CD4-positive, alpha-beta T cell treated with Interleukin-21 for 1 hour (primary cell): ENCODE measurements at regions not wholly inside any gene's neighbourhood (a gene's known extent, or its start where the extent isn't known, plus 50 kb on each side); places are given as distances from the start of the nearest gene placed in this dataset.
"Not testable (repeated sequence)": the region's sequence is repeated elsewhere in the genome, so short reads cannot be mapped to it uniquely, and the experiment has no call there.

Experiments used
- DNase-seq: peaks from one replicate; pipeline ENCODE4 v3.0.0-alpha.2; 2020

DNA sequence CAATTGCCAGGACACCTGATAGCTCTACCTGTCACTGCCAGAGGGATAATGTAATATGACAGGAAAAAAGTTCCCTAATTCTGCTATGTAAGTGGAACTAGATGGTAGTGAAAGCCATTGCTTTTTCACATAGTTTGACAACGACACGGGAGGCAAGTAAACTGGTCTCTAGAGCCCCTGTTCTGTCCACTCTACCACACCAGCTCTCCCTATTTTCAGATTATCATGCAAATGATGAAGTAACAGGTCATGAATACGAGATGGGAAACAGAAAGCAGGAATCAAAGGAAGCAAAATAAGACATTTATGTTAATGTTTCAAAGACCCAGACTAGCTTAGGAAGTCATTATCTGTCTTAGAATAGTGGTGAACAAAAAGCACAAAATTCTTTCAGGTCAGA is 56.2 kb downstream of the TAF11L14 start:
- DNase-seq = no peak

DNA sequence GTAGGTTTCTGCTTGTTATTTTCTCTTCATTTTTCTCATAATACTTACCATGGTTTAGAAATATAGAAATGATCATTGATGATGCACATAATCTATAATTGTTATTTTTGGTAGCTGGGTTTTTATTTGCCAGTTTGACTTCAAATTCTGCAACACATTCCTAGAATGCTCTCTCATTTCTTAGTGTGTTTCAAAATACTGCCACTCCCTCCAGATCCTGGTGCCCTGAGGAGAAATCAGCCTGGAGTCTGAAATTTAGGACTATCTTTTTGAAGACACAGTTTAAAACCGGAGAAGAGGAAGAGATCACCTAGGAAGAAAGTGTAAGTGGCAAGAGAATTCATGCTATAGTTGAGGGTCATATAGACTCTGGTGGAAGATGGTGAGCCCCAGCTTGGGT is 57.5 kb downstream of the TAF11L14 start:
- DNase-seq = no peak

DNA sequence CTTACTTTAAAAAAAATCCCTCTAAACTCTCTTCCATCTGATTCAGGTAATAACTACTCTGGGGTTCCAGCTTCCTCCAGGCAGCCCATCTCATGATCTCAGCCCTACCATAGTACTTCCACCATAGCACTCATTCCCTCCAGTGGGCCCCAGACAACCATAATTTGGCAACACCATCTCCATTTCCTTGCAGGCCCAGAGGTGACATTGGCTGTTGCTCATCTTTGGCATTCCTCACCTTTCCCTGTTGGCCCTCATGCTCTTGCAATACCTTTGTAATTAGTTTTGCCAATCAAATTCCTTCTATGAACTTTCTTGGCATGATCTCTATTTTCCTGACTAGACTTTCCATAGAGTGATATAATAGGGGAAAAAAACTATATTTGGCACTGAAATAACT is 60.1 kb downstream of the TAF11L14 start:
- no peak for DNase-seq

DNA sequence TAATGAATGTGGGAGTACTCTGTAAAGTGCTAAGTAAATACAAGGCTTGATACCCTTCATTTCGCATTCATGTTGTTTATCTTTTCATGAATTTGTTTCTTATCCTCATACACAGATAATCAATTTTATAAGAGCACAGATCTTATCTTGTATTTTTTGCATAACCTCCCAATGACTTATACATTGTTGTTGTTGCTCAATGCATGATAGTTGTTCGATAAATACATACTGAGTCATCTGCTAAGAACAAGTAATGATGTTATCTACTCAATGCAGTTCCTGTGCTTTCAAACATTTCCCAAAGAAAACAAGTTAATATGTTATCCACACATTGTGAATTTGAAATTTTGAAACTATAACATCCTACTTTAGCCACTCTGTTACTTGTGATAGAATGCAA is 60.7 kb downstream of the TAF11L14 start:
- no peak for DNase-seq

DNA sequence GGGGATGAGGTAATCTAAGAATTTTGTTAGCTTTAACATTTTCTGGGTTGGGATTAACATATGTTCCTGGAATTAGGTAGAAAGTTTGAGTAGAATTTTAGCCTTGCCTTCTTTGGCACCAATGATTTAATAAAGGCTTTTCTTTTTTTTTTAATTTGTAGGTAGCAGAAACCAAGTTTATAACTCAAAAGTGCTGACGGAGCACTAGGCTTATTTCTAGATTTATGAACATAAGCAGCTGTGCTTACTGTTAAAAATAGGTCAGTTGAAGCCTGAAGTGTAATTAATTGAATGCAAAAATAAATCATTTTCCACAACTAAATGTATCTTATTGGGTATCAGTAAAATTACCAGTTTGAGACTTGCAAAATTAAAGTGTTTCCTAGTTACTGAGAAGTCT is 62.4 kb downstream of the TAF11L14 start:
- DNase-seq = no peak

DNA sequence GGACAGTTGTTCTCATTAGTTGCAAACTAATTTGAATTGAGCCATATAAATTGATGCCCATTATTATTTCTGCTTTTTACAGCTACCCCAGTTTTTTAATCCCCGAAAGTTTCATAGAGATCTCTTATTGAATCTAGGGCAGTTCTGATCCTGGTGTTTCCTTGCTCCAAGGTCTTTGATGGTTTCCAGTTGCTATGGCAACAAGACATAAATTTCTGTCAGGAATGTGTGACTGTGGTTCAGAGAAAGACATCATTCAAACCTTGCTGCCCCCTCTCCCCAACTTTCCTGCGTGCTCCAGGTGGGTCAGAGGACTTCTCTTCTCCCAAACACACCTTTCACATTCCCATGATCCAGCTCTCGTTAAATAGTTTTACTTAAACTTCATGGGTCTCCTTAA is 63.4 kb downstream of the TAF11L14 start:
- no peak for DNase-seq

DNA sequence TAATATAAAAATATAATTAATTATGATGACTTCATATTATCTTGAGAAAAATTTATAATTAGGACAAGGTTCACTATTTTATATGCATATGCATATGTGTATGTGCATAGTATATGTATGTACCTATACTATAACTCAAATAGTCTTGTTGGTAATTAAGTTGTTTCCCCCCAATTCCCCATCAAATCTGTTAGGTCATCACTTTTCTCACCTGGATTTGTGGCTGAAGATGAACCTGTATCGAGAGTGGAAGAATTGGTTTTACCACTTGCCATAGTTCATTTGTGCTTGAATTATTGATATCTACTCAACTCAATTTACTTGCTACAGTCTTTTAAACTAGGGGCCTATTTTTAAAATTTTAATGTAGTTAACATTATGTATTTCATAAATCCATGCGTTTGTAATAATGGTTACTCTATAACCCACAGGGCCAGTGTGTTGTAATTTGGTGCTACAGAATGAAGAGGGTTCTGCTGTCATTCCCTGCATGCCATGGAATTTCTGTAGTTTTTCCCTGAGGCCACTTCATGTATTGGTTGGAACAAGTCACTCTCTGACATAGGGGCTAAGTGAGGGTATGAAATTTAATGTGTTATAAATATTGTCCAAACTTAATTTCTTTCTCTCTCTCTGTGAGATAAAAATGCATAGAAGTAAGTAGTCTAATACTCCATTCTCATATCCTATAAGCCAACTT is 74.9 kb downstream of the TAF11L14 start:
- no peak for DNase-seq

DNA sequence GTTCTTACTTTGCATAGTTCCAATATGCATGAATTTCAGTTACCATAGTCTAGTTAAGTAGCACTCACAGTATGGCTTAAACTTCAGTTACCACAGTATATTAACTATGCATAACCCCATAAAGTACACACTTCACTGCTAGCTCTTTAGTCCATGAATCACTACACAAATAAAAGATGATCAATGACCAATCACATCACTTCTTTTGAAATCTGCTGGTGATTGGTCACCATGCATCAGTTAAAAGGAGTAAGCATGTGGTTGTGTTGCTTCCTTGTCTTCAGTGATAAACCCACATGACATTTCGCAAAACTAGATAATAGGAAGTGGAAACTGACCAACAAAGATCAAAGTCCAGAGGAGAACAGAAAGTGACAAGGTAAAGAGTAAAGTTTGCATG is 79.0 kb downstream of the TAF11L14 start:
- no peak for DNase-seq

DNA sequence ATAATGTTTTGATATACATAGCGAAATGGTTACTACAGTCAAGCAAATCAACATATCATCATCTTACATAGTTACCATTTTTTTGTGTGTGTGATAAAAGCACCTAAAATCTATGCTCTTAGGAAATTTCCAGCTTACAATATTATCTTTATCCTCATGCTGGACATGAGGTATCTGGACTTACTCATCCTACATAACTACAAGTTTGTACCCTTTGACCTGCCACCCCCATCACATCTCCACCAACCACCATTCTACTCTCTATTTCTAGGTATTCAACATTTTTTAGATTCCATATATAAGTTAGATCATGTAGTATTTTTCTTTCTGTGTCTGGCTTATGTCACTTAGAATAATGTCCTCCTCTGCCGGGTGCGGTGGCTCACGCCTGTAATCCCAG is 79.9 kb downstream of the TAF11L14 start:
- no peak for DNase-seq

DNA sequence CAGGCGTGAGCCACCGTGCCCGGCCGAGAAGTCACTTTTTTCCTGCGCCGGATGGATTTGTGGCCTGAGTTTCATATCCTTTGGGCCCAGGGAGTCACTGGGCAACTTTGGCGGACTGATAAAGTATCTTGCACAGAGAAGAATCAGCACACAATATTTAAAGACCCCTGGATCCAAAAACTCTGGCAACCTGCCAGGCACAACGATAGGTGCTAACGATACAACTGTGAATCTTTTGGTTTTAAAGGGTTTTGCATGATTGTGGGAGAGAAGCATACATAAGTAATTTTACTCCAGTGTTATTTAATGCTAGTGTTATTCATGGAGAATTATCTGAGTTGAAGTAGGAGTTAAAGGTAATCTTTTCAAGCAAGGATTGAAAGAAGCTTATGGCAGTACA is 85.3 kb downstream of the TAF11L14 start:
- no peak for DNase-seq

DNA sequence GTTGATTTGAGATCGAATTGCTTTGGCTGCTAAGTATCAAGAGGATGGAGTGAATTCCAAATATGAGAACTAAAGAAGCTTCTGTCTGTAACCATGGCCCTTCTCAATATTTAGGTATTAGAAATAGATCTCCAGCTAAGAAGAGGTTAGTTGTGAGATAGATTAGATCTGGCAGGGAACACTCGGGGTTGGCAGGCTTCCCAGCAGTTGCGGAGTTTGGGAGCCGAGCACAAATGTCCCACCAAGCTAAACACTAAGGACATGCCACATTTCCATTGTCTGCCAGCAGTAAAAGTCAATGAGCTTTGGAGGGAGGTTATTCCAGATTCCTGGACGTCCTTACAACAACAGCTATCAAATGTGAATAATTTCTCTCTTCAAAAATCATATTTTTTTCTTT is 85.8 kb downstream of the TAF11L14 start:
- DNase-seq = no peak

DNA sequence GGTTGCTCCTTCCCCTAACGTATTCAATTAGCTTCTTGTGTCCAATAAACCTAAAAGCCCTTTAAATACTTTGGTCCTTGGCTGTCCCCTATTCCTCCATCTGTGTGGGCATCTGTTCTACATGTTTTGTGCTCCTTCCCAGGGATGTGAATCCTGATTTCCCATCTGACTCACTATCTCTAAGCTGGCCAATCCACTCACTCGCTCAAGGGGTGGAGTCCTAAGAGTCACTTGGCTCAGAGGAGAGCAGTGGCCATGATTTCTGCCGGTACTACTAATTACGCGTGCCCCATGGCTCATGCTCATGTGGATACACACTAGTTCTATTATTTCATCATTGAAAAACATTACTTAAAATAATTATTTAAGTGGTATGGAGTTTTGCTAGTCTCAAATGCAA is 89.6 kb downstream of the TAF11L14 start:
- DNase-seq = no peak

DNA sequence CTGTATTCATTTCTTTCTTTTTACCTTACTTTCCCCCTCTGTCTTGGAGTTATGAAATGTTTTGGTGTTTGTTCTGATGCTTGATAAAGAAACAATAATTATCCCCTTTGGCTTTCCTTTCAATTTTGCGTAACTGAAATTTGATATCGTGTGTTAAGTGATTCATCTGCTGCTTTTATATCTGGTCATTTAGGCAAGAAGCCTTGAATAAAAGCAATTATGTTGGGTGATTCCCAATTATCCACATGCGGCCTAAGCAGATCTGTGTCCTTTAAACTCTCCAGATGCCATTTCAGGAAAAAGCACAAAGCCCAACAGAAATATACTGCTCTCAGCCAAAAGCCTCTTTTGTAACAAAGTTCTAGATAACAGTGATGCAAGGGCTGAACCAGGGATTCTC is 92.8 kb downstream of the TAF11L14 start:
- DNase-seq = no peak

DNA sequence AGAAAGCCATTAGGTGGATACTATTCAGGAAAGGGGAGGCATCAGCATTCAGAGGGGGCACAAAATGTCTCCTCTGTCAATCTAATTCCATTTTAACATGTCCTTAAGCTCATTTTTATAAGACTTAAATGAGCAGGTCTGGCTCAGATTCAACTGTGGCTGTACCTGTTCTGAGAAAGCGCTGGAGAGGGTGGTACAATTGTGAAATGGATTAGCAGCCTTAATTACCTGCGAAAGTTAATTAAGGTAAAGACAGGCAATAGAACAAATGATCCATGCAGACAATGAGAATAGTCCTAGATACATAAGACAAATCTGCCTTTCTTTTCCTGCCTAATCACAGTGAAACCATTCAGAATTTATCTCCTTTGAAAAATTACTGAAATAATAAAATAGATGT is 96.2 kb downstream of the TAF11L14 start:
- DNase-seq = no peak

DNA sequence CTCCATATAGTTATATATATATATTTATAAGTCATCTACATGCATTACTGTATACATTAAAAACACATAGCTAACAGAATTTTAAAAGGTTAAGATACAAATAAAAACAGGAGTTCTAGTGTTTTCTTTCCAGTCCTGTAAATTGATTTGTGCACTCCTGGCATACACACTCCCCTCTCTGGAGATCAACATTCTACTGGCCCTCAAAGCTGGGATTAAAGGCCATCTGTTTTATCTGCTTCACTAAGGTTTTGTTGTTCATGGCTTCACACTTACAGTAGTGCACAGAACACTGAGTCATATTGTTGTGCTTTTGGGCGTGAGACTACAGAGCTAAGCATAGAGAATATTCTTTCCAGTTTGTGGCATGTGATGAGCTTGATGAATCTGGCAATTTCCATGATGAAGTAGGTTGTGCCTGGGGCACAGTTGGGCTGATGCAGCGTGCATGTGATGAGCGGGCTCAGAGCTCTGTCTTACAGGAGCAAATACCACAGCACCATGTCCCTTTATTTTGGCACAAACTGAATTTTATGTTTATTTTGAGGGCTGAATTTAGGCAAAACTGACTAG is 98.2 kb downstream of the TAF11L14 start:
- no peak for DNase-seq

DNA sequence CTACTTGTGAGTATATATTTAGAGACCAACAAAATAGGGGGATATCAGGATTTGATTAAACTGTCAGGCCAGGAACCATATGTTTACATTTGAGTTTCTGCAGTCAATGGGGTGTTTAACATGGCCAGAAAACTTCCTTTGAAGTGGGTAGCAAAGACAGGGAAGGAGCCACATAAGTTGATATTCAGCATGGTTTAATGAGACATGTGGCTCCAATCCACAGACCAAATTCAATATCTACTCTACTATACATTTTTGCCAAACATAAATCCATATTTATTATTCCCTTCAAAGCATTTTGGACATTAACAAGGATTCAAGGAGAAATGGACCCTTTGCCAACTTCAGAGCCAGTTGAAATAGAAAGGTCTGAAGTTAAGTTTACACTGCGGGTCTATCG is 99.8 kb downstream of the TAF11L14 start:
- DNase-seq = no peak

DNA sequence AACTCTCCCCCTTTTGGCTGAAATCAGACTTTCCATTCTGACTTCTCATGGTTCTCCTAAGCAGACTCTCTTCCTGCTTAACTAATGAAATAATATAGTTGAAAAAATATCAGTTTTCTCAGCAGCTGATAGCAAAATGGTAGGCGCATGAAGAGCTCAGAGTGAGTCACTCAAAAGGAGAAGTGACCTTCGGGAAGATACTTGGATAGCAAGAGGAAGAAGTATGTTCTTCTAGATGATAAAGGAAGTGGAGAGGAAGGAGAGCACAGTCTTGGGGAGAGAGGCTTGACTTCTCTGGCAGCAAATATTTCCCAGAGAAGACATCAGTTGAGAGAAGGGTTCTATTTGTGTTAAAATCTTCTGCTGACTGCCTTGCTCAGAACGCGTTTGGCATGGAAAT is 101.5 kb downstream of the TAF11L14 start:
- no peak for DNase-seq

DNA sequence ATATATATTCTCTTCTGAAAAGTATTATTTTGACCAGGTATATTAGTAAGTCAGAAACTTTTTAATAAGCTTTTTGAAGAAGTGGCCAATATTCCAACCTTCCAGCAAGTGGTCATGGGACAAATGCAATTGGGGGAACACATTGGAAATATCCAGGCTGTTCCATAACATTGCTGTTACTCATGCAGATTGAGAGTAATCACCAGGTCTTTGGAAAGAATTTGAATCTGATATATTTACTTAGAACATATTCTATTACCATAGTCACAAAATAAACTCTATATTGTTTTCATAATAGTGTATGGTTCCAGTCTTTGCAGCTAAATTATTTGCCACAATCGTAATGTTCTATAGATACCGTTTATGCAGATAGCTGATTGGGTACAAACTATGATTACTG is 102.8 kb downstream of the TAF11L14 start:
- DNase-seq = no peak

DNA sequence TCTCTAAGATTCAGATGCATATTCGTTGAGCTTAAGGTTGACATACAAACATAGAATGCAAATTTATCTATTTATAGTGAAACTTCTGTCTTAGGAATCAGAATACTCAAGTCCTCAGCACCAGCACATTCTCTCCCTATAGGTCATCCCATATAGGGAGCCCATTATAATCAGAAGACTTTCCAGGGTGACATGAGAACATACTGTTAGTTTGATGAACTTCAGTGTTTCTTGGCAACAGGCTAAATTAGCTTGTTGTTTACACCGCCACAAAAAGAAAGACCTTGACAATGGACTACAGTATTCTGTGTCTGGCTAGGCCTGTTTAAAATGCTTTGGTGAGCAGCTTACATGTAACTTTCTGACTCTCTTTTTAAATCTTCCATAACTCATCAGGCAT is 104.2 kb downstream of the TAF11L14 start:
- no peak for DNase-seq

DNA sequence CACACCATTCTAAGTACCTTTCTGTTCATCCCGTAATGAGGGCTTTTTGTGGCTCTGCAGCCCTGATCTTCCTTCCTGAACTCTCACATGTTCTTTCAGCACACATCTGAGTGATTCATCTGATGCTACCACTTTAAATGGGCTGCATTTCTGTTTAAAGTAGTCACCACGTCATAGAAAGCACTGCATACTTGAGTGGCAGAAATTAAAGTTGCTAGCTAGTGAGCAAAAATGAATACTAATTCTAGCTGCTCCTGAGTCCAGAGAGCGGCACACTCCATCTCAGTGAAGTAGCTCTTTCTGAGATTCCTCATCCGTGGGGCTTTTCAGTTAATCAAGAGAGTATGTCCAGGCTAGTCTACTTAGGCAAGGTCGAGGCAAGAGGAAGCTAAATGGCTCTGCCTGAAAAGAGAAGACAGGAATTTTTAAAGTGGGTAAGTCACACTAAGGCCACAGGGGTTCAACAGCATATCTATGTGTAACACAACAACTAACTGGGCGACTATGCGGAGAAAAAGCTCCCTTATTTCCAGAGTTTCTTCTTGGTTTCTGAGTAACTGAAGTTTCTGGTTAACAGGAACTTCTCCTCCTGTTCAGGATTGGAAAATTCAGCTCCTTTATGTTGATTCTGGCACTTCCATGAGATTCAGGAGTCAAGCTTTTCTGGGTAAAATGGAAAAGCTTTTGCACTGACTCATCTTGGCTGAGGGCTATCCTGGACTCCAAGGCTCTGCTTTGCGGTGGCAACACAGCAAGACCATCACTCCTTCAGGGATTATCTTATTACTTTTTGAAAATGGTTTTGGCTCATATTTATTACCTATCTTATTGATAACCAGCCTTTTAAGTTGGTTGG is 109.5 kb downstream of the TAF11L14 start:
- DNase-seq = no peak

DNA sequence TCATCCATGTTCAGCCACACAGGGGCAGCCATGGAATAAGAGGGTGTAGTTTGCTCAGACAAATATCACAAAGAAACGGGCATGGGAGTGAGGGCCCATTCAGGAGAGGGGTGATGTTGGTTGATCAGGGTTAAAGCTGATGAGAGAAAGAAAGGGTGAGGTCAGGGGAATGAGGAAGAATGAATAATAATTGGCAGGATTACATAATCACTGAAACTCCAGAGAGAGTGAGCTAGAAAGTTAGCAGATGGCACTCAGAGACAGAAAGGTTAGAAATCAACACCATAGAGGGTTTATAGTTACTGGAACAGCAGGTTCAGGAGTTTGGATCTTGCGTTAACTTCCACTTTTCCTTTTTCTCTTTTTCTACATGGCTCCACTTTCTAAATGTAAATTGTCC is 113.9 kb downstream of the TAF11L14 start:
- no peak for DNase-seq

DNA sequence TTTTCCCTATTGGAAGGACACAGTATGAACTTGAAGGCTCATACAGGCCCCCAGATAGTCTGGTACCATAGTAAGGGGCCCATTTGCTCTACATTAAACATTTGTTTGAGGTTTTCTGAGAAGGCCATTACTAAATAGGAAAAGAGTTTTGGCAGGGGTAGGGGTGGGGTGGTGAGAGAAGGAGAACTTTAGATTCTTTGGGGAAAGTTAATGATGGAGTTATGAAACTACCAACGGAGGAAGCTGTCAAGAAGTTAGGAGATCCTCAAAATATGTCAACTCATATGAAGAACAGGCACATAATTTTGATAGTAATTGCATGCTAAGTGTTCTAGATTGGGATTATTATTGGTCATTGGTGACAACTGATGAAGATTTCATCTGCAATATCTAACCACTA is 114.7 kb downstream of the TAF11L14 start:
- DNase-seq = no peak

DNA sequence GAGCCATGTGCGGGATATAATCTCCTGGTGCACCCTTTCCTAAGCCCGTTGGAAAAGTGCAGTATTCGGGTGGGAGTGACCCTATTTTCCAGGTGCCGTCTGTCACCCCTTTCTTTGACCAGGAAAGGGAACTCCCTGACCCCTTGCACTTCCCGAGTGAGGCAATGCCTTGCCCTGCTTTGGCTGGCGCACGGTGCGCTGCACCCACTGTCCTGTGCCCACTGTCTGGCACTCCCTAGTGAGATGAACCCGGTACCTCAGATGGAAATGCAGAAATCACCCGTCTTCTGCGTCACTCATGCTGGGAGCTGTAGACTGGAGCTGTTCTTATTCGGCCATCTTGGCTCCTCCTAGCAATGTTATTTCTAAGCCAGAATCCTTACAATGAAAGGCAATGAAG is 121.1 kb downstream of the TAF11L14 start:
- DNase-seq = not testable (repeated sequence)

DNA sequence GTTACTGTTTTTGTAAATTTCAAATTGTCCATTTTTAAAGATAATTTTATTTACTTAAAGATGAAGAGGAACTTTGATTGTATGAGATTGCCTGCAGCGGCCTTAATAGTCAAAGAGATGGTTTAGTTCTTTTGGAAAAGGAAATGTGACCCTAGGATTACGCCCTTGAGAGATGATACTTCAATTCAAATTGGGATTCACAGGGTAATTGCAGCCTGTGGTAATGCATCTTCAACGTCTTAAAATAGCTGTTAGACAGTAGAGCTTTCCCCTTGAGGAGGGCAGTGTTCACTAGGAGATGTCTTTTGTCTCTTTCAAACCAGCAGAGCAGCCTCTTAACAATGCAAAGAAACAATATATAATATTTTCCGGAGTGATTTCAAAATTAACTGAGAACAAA is 127.1 kb downstream of the TAF11L14 start:
- no peak for DNase-seq
